Astrocyte of the cerebellum (primary cell): ENCODE measurements at regions not wholly inside any gene's neighbourhood (a gene's known extent, or its start where the extent isn't known, plus 50 kb on each side); places are given as distances from the start of the nearest gene placed in this dataset.

Experiments used
- DNase-seq: peaks from one replicate; pipeline ENCODE4 v3.0.0-alpha.2; 2011; ENCODE audit warnings: low read depth
- H3K4me3 ChIP-seq: 2 replicates; pipeline ENCODE4 v1.5.1; 2011; ENCODE audit warnings: mild to moderate bottlenecking, low read depth, low read length, moderate library complexity
- in situ Hi-C: cut with HindIII; loops from 2 replicates; pipeline ENCODE4 v1.10.0; 2017; ENCODE audit warnings: low sequenced_read_pairs
- TF ChIP-seq, protein P1 (sequence below): IDR thresholded peaks from 2 replicates; pipeline ENCODE4 v1.5.1; 2012; ENCODE audit warnings: low read length, low read depth, moderate library complexity, mild to moderate bottlenecking; ENCODE audit errors: missing control alignments

DNA sequence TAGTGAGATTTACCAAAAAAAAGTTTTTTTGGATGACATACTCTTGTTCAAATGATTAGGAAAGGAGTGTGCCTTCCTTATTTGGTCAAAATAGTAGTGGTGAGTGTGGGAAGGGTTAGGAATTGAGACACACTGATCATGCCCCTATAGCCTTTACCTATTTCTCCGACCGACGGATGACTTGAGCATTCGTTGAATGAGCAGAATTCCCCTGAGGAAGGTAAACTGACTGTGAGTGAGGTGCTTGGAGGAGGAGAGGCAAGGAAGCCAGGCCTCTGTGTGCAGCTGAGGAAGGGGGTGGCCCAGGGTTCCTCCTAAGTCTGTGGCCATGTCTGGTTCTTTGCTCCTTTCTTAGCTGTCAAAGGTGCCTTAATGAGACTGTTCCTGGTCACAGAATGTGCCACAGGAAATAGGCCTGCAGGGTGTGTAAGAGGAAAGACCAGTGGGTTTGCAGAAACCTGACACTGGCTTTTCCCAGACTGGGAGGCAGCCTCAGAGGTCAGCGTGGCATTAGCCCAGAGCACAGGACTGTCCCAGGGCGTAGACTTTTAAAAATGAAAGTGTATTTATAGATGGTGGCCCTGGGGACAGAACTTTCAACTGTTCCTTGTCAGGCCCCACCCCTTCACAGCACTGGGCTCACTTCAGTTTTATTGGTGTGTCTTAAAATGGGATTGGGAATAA lies 307.7 kb upstream of the C2CD4B start:
- TF ChIP-seq, protein P1, sequence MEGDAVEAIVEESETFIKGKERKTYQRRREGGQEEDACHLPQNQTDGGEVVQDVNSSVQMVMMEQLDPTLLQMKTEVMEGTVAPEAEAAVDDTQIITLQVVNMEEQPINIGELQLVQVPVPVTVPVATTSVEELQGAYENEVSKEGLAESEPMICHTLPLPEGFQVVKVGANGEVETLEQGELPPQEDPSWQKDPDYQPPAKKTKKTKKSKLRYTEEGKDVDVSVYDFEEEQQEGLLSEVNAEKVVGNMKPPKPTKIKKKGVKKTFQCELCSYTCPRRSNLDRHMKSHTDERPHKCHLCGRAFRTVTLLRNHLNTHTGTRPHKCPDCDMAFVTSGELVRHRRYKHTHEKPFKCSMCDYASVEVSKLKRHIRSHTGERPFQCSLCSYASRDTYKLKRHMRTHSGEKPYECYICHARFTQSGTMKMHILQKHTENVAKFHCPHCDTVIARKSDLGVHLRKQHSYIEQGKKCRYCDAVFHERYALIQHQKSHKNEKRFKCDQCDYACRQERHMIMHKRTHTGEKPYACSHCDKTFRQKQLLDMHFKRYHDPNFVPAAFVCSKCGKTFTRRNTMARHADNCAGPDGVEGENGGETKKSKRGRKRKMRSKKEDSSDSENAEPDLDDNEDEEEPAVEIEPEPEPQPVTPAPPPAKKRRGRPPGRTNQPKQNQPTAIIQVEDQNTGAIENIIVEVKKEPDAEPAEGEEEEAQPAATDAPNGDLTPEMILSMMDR, result no peak
- in situ Hi-C loops, result no loop called here
- DNase-seq, result no peak
- no peak overlapping the region for H3K4me3 ChIP-seq

DNA sequence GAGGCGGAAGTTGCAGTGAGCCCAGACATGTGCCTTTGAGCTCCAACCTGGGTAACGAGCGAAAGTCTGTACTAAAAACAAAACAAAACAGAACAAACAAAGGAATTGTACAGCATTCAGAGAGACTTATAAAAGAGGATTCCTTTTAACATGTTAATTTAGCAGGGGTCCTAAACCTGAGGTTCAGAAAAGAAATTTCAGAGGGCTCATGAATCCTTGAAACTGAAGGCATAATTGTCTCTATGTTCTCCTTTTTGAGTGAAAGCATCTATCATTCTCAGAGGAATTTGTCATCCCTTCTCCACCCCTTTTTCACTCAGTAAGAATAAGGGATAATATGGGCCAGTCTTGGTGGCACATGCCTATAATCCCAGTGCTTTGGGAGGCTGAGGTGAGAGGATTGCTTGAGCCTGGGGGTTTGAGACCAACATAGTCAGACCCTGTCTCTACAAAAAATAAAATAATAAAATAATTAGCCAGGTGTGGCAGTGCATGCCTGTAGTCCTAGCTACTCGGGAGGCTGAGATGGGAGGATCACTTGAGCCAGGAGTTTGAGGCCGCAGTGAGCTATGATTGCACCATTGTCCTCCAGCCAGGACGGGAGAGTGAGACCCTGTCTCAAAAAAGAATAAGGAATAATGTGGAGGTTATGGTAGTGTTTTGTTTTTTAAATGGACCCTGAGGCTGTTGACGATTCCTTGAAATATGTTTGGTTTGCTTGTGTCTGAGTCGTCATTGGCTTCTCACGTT lies 309.1 kb upstream of the C2CD4B start:
- in situ Hi-C loops, result no loop called here
- no peak for DNase-seq
- H3K4me3 ChIP-seq, result no peak overlapping the region
- TF ChIP-seq, protein P1, result no peak

DNA sequence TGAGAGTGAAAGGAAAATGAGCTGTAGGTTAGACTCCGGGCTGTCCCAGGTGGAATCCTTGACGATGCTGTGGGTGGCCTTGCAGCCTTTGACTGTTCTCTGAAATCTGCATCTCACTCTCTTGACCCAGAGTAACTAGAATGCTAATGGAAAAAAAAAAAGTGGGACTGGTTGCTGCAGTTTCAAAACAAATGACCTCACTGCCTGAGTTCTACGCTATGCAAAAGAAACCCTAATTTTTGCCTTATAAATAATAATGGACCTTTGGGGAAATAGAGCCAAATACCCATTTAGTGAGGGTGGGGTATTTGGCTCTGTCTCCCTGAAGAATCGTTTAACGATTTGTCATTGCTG lies 309.7 kb upstream of the C2CD4B start:
- TF ChIP-seq, protein P1, result no peak
- in situ Hi-C loops, result no loop called here
- no peak for DNase-seq
- H3K4me3 ChIP-seq, result no peak overlapping the region

DNA sequence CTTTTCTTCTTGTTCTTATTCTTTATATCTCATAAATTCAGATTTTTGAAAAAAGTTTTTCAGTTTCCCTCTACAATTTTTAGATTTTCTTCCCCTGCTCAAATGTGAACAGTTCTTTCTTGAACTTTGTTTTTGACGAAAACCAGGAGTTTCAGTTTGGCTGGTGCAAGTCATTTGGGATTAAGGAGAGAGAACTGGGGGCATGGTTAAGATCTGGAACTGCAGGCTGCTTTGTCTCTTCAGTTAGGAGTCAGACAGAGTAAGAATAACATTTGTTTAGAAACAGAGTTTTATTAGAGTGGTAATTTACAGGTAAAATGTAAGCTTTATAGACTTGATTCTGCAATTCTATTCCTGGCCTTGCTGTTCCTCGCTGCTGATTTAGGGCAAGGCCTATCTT lies 310.5 kb upstream of the C2CD4B start:
- H3K4me3 ChIP-seq, result no peak overlapping the region
- TF ChIP-seq, protein P1, result no peak
- in situ Hi-C loops, result no loop called here
- DNase-seq, result no peak

DNA sequence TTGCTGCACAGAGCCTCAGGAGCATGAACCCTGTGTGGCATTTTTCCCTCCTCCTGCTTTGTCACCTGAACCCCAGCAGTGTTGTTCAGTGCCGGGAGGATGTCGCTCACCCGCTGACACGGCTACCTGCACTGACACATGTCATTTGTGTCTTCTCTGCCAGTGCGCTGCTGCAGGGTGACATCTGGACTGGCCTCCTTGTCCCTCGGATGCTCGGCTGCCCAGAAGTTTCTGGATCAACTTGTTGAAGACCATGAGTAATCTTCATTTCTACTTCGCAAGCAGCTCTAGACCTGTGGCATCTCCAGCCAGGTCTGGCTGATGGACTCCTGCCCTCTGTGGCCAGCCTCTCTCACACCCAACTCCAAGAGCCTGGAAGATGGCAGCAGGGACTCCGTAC lies 311.1 kb upstream of the C2CD4B start:
- in situ Hi-C loops, result no loop called here
- TF ChIP-seq, protein P1, result no peak
- H3K4me3 ChIP-seq, result no peak overlapping the region
- DNase-seq, result no peak

DNA sequence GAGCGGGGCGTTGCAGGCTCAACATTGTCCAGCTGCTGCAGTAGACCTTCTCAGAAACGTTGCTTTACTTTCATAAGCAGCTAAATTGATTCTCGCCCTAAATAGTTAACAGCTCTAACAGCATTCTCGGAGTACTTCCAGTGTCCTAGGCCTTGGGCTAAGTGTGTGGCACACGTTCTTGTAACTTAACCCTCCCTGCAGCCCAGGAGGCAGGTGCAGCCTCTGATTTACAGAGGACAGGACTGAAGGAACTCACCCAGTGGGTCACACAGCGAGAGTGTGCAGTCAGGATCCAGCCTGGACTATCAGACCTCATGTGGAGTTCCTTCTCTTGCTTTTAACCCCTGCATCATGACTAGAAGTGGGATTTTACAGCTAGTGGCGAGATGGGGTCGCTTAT lies 312.8 kb upstream of the C2CD4B start:
- in situ Hi-C loops, result no loop called here
- TF ChIP-seq, protein P1, result no peak
- DNase-seq, result no peak
- no peak overlapping the region for H3K4me3 ChIP-seq
